Psoas muscle (tissue), 7 donors: ENCODE measurements at regions not wholly inside any gene's neighbourhood (a gene's known extent, or its start where the extent isn't known, plus 50 kb on each side); places are given as distances from the start of the nearest gene placed in this dataset.
"Not testable (repeated sequence)": the region's sequence is repeated elsewhere in the genome, so short reads cannot be mapped to it uniquely, and the experiment has no call there.

Experiments
- ATAC-seq, 4 donors: fragments of 200-7000 bp; cut with Tn5 transposase; one replicate each; pipeline ENCODE4 v1.9.1; 2020; ENCODE audit warnings: moderate library complexity in 3 of 4, mild to moderate bottlenecking in 2 of 4
- DNase-seq, 2 donors: peaks; one replicate each; pipeline ENCODE4 v3.0.0-alpha.2; 2020
- H3K27ac ChIP-seq: fragments of 200-600 bp; one replicate; pipeline ENCODE4 v1.8.0; 2022
- H3K27me3 ChIP-seq, 3 donors: fragments of 200-600 bp in 1 of 3; one replicate each; pipeline versions ENCODE4 v1.6.1 to v1.8.0; 2013 to 2022; ENCODE audit warnings: low read length in 2 of 3, mild to moderate bottlenecking in 2 of 3, moderate library complexity in 1 of 3; ENCODE audit not compliant: insufficient read depth in 3 of 3
- H3K36me3 ChIP-seq, 2 donors: fragments of 200-600 bp in 1 of 2; one replicate each; pipeline versions ENCODE4 v1.6.1 to v1.8.0; 2013 to 2022; ENCODE audit warnings: low read depth in 1 of 2, mild to moderate bottlenecking in 1 of 2, moderate library complexity in 1 of 2; ENCODE audit not compliant: insufficient read depth in 1 of 2
- H3K4me1 ChIP-seq: fragments of 200-600 bp; one replicate; pipeline ENCODE4 v1.8.0; 2022
- H3K4me3 ChIP-seq: fragments of 200-600 bp; one replicate; pipeline ENCODE4 v1.8.0; 2022; ENCODE audit warnings: mild to moderate bottlenecking
- H3K9me3 ChIP-seq: fragments of 200-600 bp; one replicate; pipeline ENCODE4 v1.8.0; 2022
- CTCF ChIP-seq: fragments of 200-600 bp; IDR thresholded peaks from one replicate; pipeline ENCODE4 v1.8.0; 2022; ENCODE audit warnings: antibody characterized with exemption
- WGBS, 3 donors: extraction: QIAGEN DNeasy Blood & Tissue Kit; methylation state at CpG; one replicate each; pipeline versions ENCODE4 v1.1.6 to v1.1.7; 2013; 5-methylcytosine and 5-hydroxymethylcytosine counted together
- intact Hi-C, 2 donors: fragments of 100-400 bp; cut with DNase I; formaldehyde crosslinking; loops; one replicate each; pipeline versions ENCODE4 v1.11.0 to v1.14.2; 2022
- donor health status: healthy with polysubstance abuse.
- donor health status: DM: no; HTN: no; CAD: no; lungs with moderate emphysema.
- donor health status: Bipolar disorder and iron deficiency.
- donor health status: healthy.
- donor health status: DM: yes; HTN: yes; CAD: no.
- donor health status: DM: no; HTN: no; CAD: no.
- donor health status: DM: yes; HTN: yes; CAD: no.

- not testable (repeated sequence) for H3K36me3 ChIP-seq, ATAC-seq, DNase-seq, H3K27me3 ChIP-seq, H3K4me3 ChIP-seq, H3K9me3 ChIP-seq, H3K4me1 ChIP-seq, H3K27ac ChIP-seq
- TF ChIP-seq CTCF, result peak; percentile 32
- WGBS, 3 donors, result 35 to 62% (median 39%) methylated on average over 4 of the region's 4 CpGs
- intact Hi-C loops, result loop anchor here in 1 of 2 donors (10.0 kb wide), 1 partner anchor 319 kb away; no protein-coding TSS in a partner anchor
Observed at GRCh38 chr4:9695994-9696393, 85.4 kb upstream of the DRD5 start.

- not testable (repeated sequence) for H3K4me1 ChIP-seq, H3K36me3 ChIP-seq, ATAC-seq, H3K27me3 ChIP-seq, DNase-seq, H3K9me3 ChIP-seq, H3K4me3 ChIP-seq, H3K27ac ChIP-seq
- intact Hi-C loops, result loop anchor here in 1 of 2 donors (10.0 kb wide), 1 partner anchor 318 kb away; no protein-coding TSS in a partner anchor
- 79 to 84% (median 82%) methylated on average over 5 of the region's 5 CpGs for WGBS, 3 donors
Observed at GRCh38 chr4:9696561-9696960, 84.9 kb upstream of the DRD5 start.

GRCh38 chr4:9702019-9702418 is 79.4 kb upstream of the DRD5 start:
- H3K4me3 ChIP-seq, H3K9me3 ChIP-seq, H3K27ac ChIP-seq, H3K4me1 ChIP-seq, H3K36me3 ChIP-seq, ATAC-seq, intact Hi-C loops, DNase-seq, H3K27me3 ChIP-seq: not testable (repeated sequence)
- WGBS, 3 donors, result 65 to 74% (median 67%) methylated on average over 6 of the region's 6 CpGs

GRCh38 chr4:9702696-9703095 is 78.7 kb upstream of the DRD5 start:
- H3K4me1 ChIP-seq, ATAC-seq, H3K4me3 ChIP-seq, DNase-seq, H3K36me3 ChIP-seq, H3K9me3 ChIP-seq, H3K27me3 ChIP-seq, intact Hi-C loops, H3K27ac ChIP-seq: not testable (repeated sequence)
- 76 to 90% (median 90%) methylated on average over 9 of the region's 9 CpGs for WGBS, 3 donors

DNA sequence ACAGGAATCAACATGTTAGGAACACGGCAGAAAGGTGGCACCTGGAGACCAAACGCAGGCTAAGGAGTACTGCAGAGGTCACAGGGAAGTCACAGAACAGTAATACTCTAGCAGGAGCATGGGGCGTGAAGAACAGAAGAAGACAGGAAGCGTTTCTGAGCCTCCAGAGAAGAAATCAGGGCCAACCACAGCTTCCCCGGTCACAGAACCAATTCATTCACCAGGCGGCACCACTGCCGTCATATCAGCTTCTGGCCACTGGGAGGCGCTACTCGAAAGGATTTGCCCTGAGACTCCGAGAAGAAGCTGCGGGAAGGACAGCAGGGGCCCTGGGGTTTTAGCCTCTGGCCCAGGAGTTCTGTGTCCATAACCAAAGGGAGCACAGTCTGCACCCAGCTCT is 78.0 kb upstream of the DRD5 start:
- DNase-seq (peak; percentile 44 to 64), ATAC-seq (no peak)
- peak; percentile 36 for TF ChIP-seq CTCF
- Histone ChIP-seq H3K9me3 (no peaks in the 10 kb centered on the region), H3K36me3 (no peaks in the 10 kb centered on the region), H3K4me3 (no peak overlapping the region), H3K27me3 (peaks cover 0 to 2% (median 0%) of the 10 kb centered on the region in 3 donors), H3K4me1 (no peaks in the 10 kb centered on the region), H3K27ac (no peak overlapping the region)
- intact Hi-C loops, result no loop called here
- 9 to 11% (median 10%) methylated on average over 11 of the region's 11 CpGs for WGBS, 3 donors

DNA sequence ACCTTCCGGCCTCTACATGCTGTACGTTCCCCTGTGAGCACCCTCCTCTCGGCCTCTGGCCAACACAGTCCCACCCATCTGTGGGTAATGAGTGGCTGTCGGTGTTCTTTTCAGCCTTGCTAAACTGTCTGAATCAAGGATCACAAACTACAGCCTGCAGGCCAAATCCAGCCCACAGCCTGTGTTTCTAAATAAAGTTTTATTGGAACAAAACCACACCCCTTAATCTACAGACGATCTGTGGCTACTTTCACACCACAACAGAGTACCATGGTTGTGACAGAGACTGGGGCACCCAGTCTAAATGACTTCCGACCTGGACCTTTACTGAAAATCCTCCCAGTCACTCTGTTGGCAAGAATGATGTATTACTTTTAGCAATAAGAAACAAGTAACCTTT is 77.3 kb upstream of the DRD5 start:
- H3K4me1 ChIP-seq, ATAC-seq, H3K27ac ChIP-seq, H3K36me3 ChIP-seq, DNase-seq, H3K4me3 ChIP-seq, H3K27me3 ChIP-seq, H3K9me3 ChIP-seq, intact Hi-C loops: not testable (repeated sequence)
- WGBS, 3 donors, result 86 to 89% (median 87%) methylated on average over 6 of the region's 6 CpGs
